Heart left ventricle (tissue), 16 donors: ENCODE measurements at regions not wholly inside any gene's neighbourhood (a gene's known extent, or its start where the extent isn't known, plus 50 kb on each side); places are given as distances from the start of the nearest gene placed in this dataset.

Source experiments
- ATAC-seq, 4 donors: fragments of 200-7000 bp; cut with Tn5 transposase; one replicate each; pipeline ENCODE4 v1.9.1; 2020 to 2022; ENCODE audit warnings: moderate library complexity in 4 of 4, mild to moderate bottlenecking in 3 of 4, moderate number of reproducible peaks in 1 of 4
- DNase-seq, 5 donors: peaks; one replicate each; pipeline ENCODE4 v3.0.0-alpha.2; 2020
- H3K27ac ChIP-seq, 12 donors: fragments of 200-600 bp; sonication (generic) in 4 of 12; one replicate each; pipeline versions ENCODE4 v1.5.0 to v1.8.0; 2016 to 2022; ENCODE audit warnings: mild to moderate bottlenecking in 2 of 12
- H3K27me3 ChIP-seq, 9 donors: fragments of 200-600 bp; sonication (generic) in 2 of 9; one replicate each; pipeline versions ENCODE4 v1.5.1 to v1.8.0; 2016 to 2022; ENCODE audit warnings: mild to moderate bottlenecking in 3 of 9
- H3K36me3 ChIP-seq, 9 donors: fragments of 200-600 bp; sonication (generic) in 2 of 9; one replicate each; pipeline versions ENCODE4 v1.5.0 to v1.8.0; 2018 to 2022; ENCODE audit warnings: mild to moderate bottlenecking in 2 of 9
- H3K4me1 ChIP-seq, 12 donors: fragments of 200-600 bp; sonication (generic) in 4 of 12; one replicate each; pipeline versions ENCODE4 v1.5.0 to v1.8.0; 2016 to 2022; ENCODE audit warnings: mild to moderate bottlenecking in 3 of 12
- H3K4me3 ChIP-seq, 12 donors: fragments of 200-600 bp; sonication (generic) in 4 of 12; one replicate each; pipeline versions ENCODE4 v1.5.0 to v1.8.0; 2017 to 2022; ENCODE audit warnings: mild to moderate bottlenecking in 9 of 12, moderate library complexity in 4 of 12
- H3K9me3 ChIP-seq, 12 donors: fragments of 200-600 bp; sonication (generic) in 4 of 12; one replicate each; pipeline versions ENCODE4 v1.5.0 to v1.8.0; 2016 to 2022; ENCODE audit warnings: mild to moderate bottlenecking in 1 of 12
- POLR2A ChIP-seq, 2 donors: fragments of 450-650 bp; IDR thresholded peaks; one replicate each; pipeline ENCODE4 v1.6.1; 2017; ENCODE audit warnings: antibody characterized with exemption in 2 of 2, mild to moderate bottlenecking in 2 of 2, moderate library complexity in 2 of 2
- WGBS, 4 donors: extraction: QIAGEN DNeasy Blood & Tissue Kit in 2 of 4; methylation state at CpG; one replicate each; pipeline versions ENCODE4 v1.1.5 to v1.1.7; 2013 to 2018; 5-methylcytosine and 5-hydroxymethylcytosine counted together
- intact Hi-C, 10 donors: fragments of 100-400 bp; cut with DNase I; formaldehyde crosslinking; loops; one replicate each; pipeline versions ENCODE4 v1.11.1 to v1.14.2; 2022
- TF ChIP-seq, protein P1 (sequence below), 12 donors: fragments of 200-600 bp; sonication (generic) in 4 of 12; IDR thresholded peaks; one replicate each; pipeline versions ENCODE4 v1.5.0 to v1.8.0; 2018 to 2022; ENCODE audit warnings: antibody characterized with exemption in 12 of 12, mild to moderate bottlenecking in 5 of 12
- donor health status: ischemic (EF 13 %, LVEDD 7.1; RV severe dilation, severe dysfunction).
- donor health status: healthy with polysubstance abuse.
- donor health status: DM: no; HTN: yes; CAD: no.
- donor health status: DM: no; HTN: no; CAD: no.
- donor health status: ischemic (EF 25% LVEDD 6.9; RV normal size, moderate dysfunction).
- donor health status: ischemic (EF 25% LVEDD 5.7; RV mildly dilated, moderate dysfunction).
- donor health status: healthy.
- donor health status: DM: yes; HTN: yes; CAD: no.
- donor health status: ischemic (EF 35%, LVEDD 5.7; RV mildly dilated, moderate dysfunction).
- donor health status: nonischemic (EF 11% LVEDD 7.7; RV severe dilation, severe dysfunction).
- donor health status: DM: yes; HTN: yes; CAD: no.
- donor health status: PGD.
- donor health status: ischemic (EF 29% LVEDD 5.4; RV normal size, mild dysfunction).
- donor health status: nonischemic (EF 23%, LVEDD 6.1; RV moderate dilation, normal function).

DNA sequence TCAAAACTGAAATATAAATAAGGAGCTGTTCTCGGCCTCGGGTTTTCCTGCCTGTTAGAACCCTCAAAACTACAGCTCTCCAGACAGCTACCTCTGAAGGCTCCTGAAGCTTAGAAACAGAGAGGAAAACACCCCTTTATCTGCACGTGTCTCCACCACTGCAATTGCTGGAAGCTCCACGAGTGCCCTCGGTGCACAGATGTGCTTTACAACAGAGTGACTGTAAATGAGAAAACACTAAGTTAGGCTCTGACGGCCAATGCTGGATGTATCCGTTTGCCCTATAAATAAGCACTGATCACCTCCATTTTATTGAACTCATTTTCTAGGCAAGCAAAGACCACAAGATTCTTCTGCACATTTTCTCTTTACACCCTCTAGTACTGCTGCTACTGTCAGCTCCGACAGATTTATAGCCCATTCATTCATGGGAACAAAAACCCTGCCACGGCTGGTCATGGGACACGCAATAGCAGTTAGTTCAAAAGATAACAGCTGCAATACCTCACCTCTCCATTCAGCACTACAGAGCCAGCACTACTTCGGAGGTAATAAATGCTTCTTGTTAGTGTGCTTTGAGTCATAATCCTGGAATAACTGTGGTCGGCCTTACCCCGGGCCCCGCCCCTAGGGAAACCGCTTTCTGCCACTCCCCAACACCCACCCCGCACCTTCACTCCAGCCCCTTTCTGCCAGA lies 241.1 kb upstream of the ZNF507 start:
- Histone ChIP-seq H3K36me3 (no peaks in the 10 kb centered on the region), H3K9me3 (peaks cover 0 to 3% (median 0%) of the 10 kb centered on the region in 12 donors), H3K4me1 (no peaks in the 10 kb centered on the region), H3K27me3 (peaks cover 0 to 42% (median 6%) of the 10 kb centered on the region in 9 donors), H3K27ac (no peak overlapping the region), H3K4me3 (no peak overlapping the region)
- no peak for DNase-seq
- intact Hi-C loops, result no loop called here
- peak in 1 of 4 donors; percentile 49 for ATAC-seq
- WGBS, 4 donors, result 37 to 42% (median 39%) methylated on average over 16 of the region's 16 CpGs
- TF ChIP-seq, protein P1, sequence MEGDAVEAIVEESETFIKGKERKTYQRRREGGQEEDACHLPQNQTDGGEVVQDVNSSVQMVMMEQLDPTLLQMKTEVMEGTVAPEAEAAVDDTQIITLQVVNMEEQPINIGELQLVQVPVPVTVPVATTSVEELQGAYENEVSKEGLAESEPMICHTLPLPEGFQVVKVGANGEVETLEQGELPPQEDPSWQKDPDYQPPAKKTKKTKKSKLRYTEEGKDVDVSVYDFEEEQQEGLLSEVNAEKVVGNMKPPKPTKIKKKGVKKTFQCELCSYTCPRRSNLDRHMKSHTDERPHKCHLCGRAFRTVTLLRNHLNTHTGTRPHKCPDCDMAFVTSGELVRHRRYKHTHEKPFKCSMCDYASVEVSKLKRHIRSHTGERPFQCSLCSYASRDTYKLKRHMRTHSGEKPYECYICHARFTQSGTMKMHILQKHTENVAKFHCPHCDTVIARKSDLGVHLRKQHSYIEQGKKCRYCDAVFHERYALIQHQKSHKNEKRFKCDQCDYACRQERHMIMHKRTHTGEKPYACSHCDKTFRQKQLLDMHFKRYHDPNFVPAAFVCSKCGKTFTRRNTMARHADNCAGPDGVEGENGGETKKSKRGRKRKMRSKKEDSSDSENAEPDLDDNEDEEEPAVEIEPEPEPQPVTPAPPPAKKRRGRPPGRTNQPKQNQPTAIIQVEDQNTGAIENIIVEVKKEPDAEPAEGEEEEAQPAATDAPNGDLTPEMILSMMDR (IDR thresholded peaks at IDR 0.05), result no peak
- no peak for TF ChIP-seq POLR2A (IDR thresholded peaks at IDR 0.05)

DNA sequence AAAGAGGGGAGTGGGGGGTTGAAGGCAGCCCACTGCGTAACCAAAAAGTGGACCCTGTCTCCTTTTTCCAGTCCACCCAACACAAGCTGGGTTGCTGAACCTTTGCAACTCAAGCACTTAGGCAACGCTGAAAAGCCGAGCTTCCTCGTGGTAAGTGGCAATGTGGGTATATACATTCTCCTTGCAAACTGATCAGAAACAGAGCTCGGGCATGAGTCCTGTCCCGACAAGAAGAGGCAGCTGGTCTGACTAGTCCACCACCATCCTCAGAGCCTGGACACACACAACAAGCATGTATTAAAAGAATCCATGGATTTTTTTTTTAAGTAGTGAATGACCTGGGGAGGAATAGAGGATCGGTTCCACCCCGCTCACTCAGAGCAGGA lies 240.6 kb upstream of the ZNF507 start:
- intact Hi-C loops, result no loop called here
- no peak for ATAC-seq
- Histone ChIP-seq H3K27ac (no peak overlapping the region), H3K4me3 (no peak overlapping the region), H3K36me3 (no peaks in the 10 kb centered on the region), H3K27me3 (peaks cover 0 to 42% (median 6%) of the 10 kb centered on the region in 9 donors), H3K4me1 (no peaks in the 10 kb centered on the region), H3K9me3 (peaks cover 0 to 2% (median 0%) of the 10 kb centered on the region in 12 donors)
- no peak for DNase-seq
- TF ChIP-seq, protein P1 (IDR thresholded peaks at IDR 0.05), result no peak
- no peak for TF ChIP-seq POLR2A (IDR thresholded peaks at IDR 0.05)
- 74 to 80% (median 77%) methylated on average over 8 of the region's 8 CpGs for WGBS, 4 donors

DNA sequence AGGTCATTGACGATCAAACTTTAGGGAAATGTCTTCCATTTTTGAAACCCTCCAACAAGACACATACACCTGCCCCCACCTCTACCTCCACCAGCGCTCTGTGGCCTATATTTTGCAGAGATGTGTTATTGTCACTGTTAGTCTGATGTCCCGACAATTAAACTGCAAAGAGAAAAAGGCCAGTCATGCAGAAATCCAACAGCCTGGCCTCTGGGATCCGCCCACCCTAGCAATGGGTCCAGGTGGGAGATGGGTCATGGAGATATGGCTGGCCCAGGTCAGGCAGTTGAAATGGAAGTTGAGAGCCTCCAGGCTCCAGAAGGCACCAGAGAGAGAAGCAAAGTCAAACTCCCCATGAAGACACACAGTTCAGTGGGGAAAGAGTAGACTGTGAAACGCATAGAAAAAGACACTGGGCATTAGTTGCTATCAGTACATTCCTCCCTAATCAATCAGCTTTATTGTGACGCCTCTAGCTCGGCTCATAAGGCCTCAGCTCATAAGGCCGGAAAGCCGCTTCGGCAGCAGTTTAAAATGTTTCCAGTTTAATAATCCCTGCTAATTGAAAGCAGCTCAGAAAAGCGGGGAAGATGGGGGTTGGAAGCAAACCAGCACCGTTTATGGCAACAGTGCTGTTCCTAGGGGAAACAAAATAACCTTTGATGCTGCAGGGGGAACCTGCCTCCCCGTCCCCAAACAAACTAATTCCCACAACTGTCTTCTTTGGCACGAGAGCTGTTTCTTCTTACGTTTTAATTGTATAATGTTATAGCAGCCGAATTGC lies 239.7 kb upstream of the ZNF507 start:
- Histone ChIP-seq H3K4me1 (no peaks in the 10 kb centered on the region), H3K27me3 (peaks cover 0 to 42% (median 6%) of the 10 kb centered on the region in 9 donors), H3K27ac (no peak overlapping the region), H3K36me3 (no peaks in the 10 kb centered on the region), H3K4me3 (no peak overlapping the region), H3K9me3 (no peaks in the 10 kb centered on the region)
- intact Hi-C loops, result no loop called here
- ATAC-seq, result no peak
- DNase-seq, result no peak
- no peak for TF ChIP-seq POLR2A (IDR thresholded peaks at IDR 0.05)
- TF ChIP-seq, protein P1 (IDR thresholded peaks at IDR 0.05), result no peak
- 68 to 74% (median 70%) methylated on average over 16 of the region's 16 CpGs for WGBS, 4 donors

DNA sequence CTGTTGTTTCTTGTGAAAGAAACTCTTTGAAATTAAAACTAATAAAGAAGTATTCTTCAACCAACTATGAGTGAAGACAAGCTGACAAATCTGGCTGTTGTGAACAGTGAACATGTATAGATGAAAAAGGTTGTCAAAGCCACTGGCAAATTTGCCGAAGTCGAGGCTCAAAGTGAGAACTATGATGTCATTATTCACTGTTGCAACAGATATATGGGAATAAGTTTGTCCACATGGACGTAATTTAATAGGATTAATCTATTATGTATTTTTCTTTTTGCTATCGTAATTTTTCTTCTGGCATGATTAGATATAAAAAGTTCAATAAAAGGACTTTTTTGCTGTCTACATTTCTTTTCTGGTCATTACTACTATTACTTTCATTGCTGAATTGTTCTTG lies 223.2 kb upstream of the ZNF507 start:
- Histone ChIP-seq H3K27me3 (peaks cover 0 to 13% (median 0%) of the 10 kb centered on the region in 9 donors), H3K4me1 (no peaks in the 10 kb centered on the region), H3K9me3 (peaks cover 0 to 21% (median 1%) of the 10 kb centered on the region in 12 donors), H3K36me3 (no peaks in the 10 kb centered on the region), H3K4me3 (no peak overlapping the region), H3K27ac (no peak overlapping the region)
- 77 to 84% (median 82%) methylated on average over 4 of the region's 4 CpGs for WGBS, 4 donors
- no peak for DNase-seq
- intact Hi-C loops, result no loop called here
- TF ChIP-seq, protein P1 (IDR thresholded peaks at IDR 0.05), result no peak
- TF ChIP-seq POLR2A (IDR thresholded peaks at IDR 0.05), result no peak
- ATAC-seq, result no peak
